ENCODE measurements at regions not wholly inside any gene's neighbourhood (a gene's known extent, or its start where the extent isn't known, plus 50 kb on each side); places are given as distances from the start of the nearest gene placed in this dataset.

DNA sequence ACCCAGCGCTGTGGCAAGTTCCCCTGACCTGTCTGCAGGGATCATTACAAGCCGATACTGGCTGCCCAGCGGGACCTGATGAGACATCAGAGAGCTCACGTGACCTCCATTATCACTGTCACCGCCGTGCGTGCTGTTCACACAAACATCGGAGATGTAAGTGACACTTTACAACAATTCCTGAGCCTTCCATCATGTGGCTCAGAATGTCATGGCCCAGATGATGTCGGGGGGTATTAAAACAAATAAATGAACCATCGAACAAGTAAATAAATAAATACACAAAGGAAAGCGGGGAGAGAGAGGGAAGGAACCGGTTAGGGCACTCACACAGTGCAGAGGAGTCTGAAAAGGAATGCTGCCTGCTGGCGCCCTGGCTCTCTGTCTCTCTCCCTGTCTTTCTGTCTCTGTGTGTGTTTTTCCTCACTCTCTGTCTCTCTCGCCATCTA lies 195.1 kb downstream of the BMP7 start:
- TF ChIP-seq, protein P1, sequence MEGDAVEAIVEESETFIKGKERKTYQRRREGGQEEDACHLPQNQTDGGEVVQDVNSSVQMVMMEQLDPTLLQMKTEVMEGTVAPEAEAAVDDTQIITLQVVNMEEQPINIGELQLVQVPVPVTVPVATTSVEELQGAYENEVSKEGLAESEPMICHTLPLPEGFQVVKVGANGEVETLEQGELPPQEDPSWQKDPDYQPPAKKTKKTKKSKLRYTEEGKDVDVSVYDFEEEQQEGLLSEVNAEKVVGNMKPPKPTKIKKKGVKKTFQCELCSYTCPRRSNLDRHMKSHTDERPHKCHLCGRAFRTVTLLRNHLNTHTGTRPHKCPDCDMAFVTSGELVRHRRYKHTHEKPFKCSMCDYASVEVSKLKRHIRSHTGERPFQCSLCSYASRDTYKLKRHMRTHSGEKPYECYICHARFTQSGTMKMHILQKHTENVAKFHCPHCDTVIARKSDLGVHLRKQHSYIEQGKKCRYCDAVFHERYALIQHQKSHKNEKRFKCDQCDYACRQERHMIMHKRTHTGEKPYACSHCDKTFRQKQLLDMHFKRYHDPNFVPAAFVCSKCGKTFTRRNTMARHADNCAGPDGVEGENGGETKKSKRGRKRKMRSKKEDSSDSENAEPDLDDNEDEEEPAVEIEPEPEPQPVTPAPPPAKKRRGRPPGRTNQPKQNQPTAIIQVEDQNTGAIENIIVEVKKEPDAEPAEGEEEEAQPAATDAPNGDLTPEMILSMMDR (conservative IDR thresholded peaks at IDR 0.05), result no peak
- TF ChIP-seq ZFX (IDR thresholded peaks at IDR 0.05), result no peak
